ENCODE measurements at regions not wholly inside any gene's neighbourhood (a gene's known extent, or its start where the extent isn't known, plus 50 kb on each side); places are given as distances from the start of the nearest gene placed in this dataset.

GRCh38 chr1:209485751-209486150 lies 97.8 kb upstream of the CAMK1G start:
- DNase-seq (ENCODE audit: low read depth) = no peak

- no peak for DNase-seq (ENCODE audit: low read depth)
Measured at GRCh38 chr1:209486861-209487593, 96.5 kb upstream of the CAMK1G start.

GRCh38 chr1:209490013-209490412 lies 93.5 kb upstream of the CAMK1G start:
- DNase-seq (ENCODE audit: low read depth) = peak; percentile 22

GRCh38 chr1:209491031-209491430 lies 92.5 kb upstream of the CAMK1G start:
- peak; percentile 70 for DNase-seq (ENCODE audit: low read depth)

- peak; percentile 19 for DNase-seq (ENCODE audit: low read depth)
Measured at GRCh38 chr1:209491496-209491895, 92.0 kb upstream of the CAMK1G start.

GRCh38 chr1:209491897-209492296 lies 91.6 kb upstream of the CAMK1G start:
- no peak for DNase-seq (ENCODE audit: low read depth)

- peak; percentile 13 for DNase-seq (ENCODE audit: low read depth)
Measured at GRCh38 chr1:209493559-209493958, 90.0 kb upstream of the CAMK1G start.

GRCh38 chr1:209497729-209498128 lies 85.8 kb upstream of the CAMK1G start:
- peak; percentile 61 for DNase-seq (ENCODE audit: low read depth)

GRCh38 chr1:209500993-209501392 lies 82.5 kb upstream of the CAMK1G start:
- no peak for DNase-seq (ENCODE audit: low read depth)

- DNase-seq (ENCODE audit: low read depth) = no peak
Measured at GRCh38 chr1:209503196-209503595, 80.3 kb upstream of the CAMK1G start.

GRCh38 chr1:209504571-209504970 lies 78.9 kb upstream of the CAMK1G start:
- DNase-seq (ENCODE audit: low read depth) = no peak

GRCh38 chr1:209505044-209505443 lies 78.5 kb upstream of the CAMK1G start:
- no peak for DNase-seq (ENCODE audit: low read depth)

GRCh38 chr1:209506101-209506500 lies 77.4 kb upstream of the CAMK1G start:
- no peak for DNase-seq (ENCODE audit: low read depth)

GRCh38 chr1:209509039-209509438 lies 74.5 kb upstream of the CAMK1G start:
- DNase-seq (ENCODE audit: low read depth) = no peak

GRCh38 chr1:209510063-209510462 lies 73.5 kb upstream of the CAMK1G start:
- DNase-seq (ENCODE audit: low read depth) = no peak

GRCh38 chr1:209511169-209511568 lies 72.3 kb upstream of the CAMK1G start:
- DNase-seq (ENCODE audit: low read depth) = no peak

- DNase-seq (ENCODE audit: low read depth) = no peak
Measured at GRCh38 chr1:209512821-209513220, 70.7 kb upstream of the CAMK1G start.

- DNase-seq (ENCODE audit: low read depth) = peak; percentile 38
Measured at GRCh38 chr1:209513226-209513625, 70.3 kb upstream of the CAMK1G start.

- no peak for DNase-seq (ENCODE audit: low read depth)
Measured at GRCh38 chr1:209516771-209517680, 66.5 kb upstream of the CAMK1G start.

GRCh38 chr1:209517681-209518050 lies 65.8 kb upstream of the CAMK1G start:
- DNase-seq (ENCODE audit: low read depth) = no peak

- DNase-seq (ENCODE audit: low read depth) = no peak
Measured at GRCh38 chr1:209519786-209520185, 63.7 kb upstream of the CAMK1G start.

GRCh38 chr1:209522826-209523225 lies 60.7 kb upstream of the CAMK1G start:
- DNase-seq (ENCODE audit: low read depth) = no peak

GRCh38 chr1:209526137-209526536 lies 57.4 kb upstream of the CAMK1G start:
- DNase-seq (ENCODE audit: low read depth) = no peak

Data from myocyte (in vitro differentiated cells).